HS-5 (cell line): ENCODE measurements at regions not wholly inside any gene's neighbourhood (a gene's known extent, or its start where the extent isn't known, plus 50 kb on each side); places are given as distances from the start of the nearest gene placed in this dataset.
"Not testable (repeated sequence)": the region's sequence is repeated elsewhere in the genome, so short reads cannot be mapped to it uniquely, and the experiment has no call there.

ENCODE experiments used
- DNase-seq: peaks from one replicate; pipeline ENCODE4 v3.0.0-alpha.2; 2012; ENCODE audit warnings: low read depth

- no peak for DNase-seq
These were observed 102.5 kb upstream of the EIF5 start for GRCh38 chr14:103231376-103232019.

GRCh38 chr14:103232031-103232808 lies 101.8 kb upstream of the EIF5 start:
- no peak for DNase-seq

GRCh38 chr14:103232831-103233319 lies 101.2 kb upstream of the EIF5 start:
- no peak for DNase-seq

- no peak for DNase-seq
These were observed 100.7 kb upstream of the EIF5 start for GRCh38 chr14:103233328-103233727.

GRCh38 chr14:103234826-103235225 lies 99.2 kb upstream of the EIF5 start:
- not testable (repeated sequence) for DNase-seq

- not testable (repeated sequence) for DNase-seq
These were observed 98.5 kb upstream of the EIF5 start for GRCh38 chr14:103235506-103235905.

- no peak for DNase-seq
These were observed 94.3 kb upstream of the EIF5 start for GRCh38 chr14:103239751-103240150.

GRCh38 chr14:103241531-103241930 lies 92.5 kb upstream of the EIF5 start:
- no peak for DNase-seq

GRCh38 chr14:103243764-103244737 lies 90.0 kb upstream of the EIF5 start:
- no peak for DNase-seq

- peak; percentile 26 for DNase-seq
These were observed 88.4 kb upstream of the EIF5 start for GRCh38 chr14:103245624-103246031.

- no peak for DNase-seq
These were observed 88.0 kb upstream of the EIF5 start for GRCh38 chr14:103246070-103246469.

GRCh38 chr14:103247169-103247606 lies 86.8 kb upstream of the EIF5 start:
- DNase-seq = no peak

GRCh38 chr14:103250181-103250580 lies 83.9 kb upstream of the EIF5 start:
- no peak for DNase-seq

- DNase-seq = no peak
These were observed 83.2 kb upstream of the EIF5 start for GRCh38 chr14:103250874-103251273.

- DNase-seq = no peak
These were observed 78.5 kb upstream of the EIF5 start for GRCh38 chr14:103255555-103255954.

- DNase-seq = no peak
These were observed 77.6 kb upstream of the EIF5 start for GRCh38 chr14:103256406-103256805.

- peak; percentile 28 for DNase-seq
These were observed 76.7 kb upstream of the EIF5 start for GRCh38 chr14:103257211-103257962.

GRCh38 chr14:103258211-103258610 lies 75.8 kb upstream of the EIF5 start:
- no peak for DNase-seq

- no peak for DNase-seq
These were observed 74.9 kb upstream of the EIF5 start for GRCh38 chr14:103259184-103259583.

- DNase-seq = peak; percentile 28
These were observed 74.0 kb upstream of the EIF5 start for GRCh38 chr14:103259801-103260628.
